H1 (cell line): ENCODE measurements at regions not wholly inside any gene's neighbourhood (a gene's known extent, or its start where the extent isn't known, plus 50 kb on each side); places are given as distances from the start of the nearest gene placed in this dataset.

ENCODE experiments used
- CTCF ChIP-seq, 3 experiments: IDR thresholded peaks; 1 replicate in 2 of 3; 2 replicates in 1 of 3; pipeline versions ENCODE4 v1.5.1 to v1.6.1; 2011; ENCODE audit warnings: low read length in 3 of 3, mild to moderate bottlenecking in 3 of 3, inconsistent platforms in 2 of 3, low read depth in 1 of 3, moderate library complexity in 1 of 3; ENCODE audit not compliant: insufficient read depth in 1 of 3; ENCODE audit errors: control extremely low read depth in 1 of 3
- SUZ12 ChIP-seq: fragments of 200-600 bp; sonication (generic); IDR thresholded peaks from 2 replicates; pipeline ENCODE4 v1.6.1; 2012; ENCODE audit warnings: mild to moderate bottlenecking, inconsistent platforms, low read length, moderate library complexity, mixed read lengths
- TF ChIP-seq, protein P1 (sequence below): IDR thresholded peaks from 2 replicates; pipeline ENCODE4 v1.6.1; 2012; ENCODE audit warnings: inconsistent platforms

DNA sequence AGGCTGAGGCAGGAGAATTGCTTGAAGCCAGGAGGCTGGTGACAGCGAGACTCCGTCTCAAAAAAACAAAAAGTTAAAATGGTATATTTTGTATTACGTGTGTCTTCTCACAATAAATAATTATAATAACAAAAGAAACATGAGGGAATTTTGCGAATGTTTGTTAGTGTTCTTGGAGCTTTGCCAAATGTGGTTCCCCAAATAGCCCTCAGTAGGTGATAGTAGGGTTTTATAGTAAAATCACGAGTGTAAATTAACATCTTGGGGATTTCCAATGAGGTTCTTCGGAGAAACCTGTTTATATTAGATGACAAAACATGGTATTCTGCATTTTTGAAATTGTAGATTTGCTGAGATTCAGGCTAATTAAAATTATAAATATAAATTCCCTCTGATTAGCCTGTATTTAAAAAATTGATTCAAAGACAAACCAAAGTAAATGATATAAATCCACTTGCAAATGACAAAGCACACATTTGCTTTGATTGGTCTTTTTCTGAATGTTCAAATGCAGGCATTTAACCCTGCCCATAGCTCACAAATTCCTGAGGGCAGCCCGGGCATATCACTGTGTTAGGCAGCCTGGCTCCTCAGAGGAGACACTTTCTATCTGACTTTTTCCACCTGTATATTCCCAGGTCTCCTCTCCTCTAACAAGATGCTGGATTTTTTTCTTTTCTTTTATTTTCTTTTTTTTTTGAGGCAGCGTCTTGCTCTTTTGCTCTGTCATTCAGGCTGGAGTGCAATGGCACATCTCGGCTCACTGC, 50.3 kb upstream of the TSNAX start:
- TF ChIP-seq CTCF (IDR thresholded peaks at IDR 0.05; ENCODE audit: control extremely low read depth in 1 of 3, insufficient read depth in 1 of 3, low read depth in 1 of 3, low read length in 3 of 3), result no peak
- no peak for TF ChIP-seq SUZ12
- TF ChIP-seq, protein P1, sequence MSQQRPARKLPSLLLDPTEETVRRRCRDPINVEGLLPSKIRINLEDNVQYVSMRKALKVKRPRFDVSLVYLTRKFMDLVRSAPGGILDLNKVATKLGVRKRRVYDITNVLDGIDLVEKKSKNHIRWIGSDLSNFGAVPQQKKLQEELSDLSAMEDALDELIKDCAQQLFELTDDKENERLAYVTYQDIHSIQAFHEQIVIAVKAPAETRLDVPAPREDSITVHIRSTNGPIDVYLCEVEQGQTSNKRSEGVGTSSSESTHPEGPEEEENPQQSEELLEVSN, result no peak
